GM21619 (cell line): ENCODE measurements at regions not wholly inside any gene's neighbourhood (a gene's known extent, or its start where the extent isn't known, plus 50 kb on each side); places are given as distances from the start of the nearest gene placed in this dataset.
"Not testable (repeated sequence)": the region's sequence is repeated elsewhere in the genome, so short reads cannot be mapped to it uniquely, and the experiment has no call there.

Source experiments
- ATAC-seq: cut with Tn5 transposase; IDR thresholded peaks from one replicate; pipeline ENCODE4 v1.9.1; 2021; ENCODE audit not compliant: unreplicated experiment

DNA sequence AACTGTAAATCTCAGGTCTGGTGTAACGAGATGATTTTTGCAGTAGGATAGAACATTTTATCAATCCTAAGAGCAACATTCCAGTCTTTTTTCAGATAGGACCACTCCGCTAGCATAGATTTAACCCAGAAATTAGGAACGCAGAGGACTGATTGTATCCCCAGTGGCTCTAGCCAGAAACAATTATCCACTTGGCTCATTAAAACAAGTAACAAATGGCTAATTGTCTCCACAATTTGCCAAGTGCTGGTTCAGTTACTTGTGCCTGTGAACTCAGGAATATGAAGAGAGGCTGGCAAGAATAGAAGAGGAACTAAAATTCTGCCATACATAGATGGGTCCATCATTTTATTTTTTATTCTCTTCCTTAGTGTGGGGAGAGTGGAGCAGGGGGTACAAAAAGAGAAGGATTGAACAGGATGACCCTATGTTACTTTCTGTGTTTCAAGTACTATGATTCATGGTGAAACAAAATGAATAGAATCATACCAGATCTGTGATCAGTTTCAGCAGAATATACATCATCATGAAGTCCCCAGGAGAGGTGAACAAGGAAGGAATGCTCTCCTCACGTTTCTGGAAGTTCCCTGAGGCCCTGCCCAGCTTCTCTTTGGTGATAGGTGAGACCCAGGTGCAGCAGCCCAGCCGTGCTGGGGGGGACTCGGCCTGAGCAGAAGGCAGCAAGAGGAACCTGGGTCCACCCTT lies 121.6 kb downstream of the ARL4C start:
- no peak for ATAC-seq

DNA sequence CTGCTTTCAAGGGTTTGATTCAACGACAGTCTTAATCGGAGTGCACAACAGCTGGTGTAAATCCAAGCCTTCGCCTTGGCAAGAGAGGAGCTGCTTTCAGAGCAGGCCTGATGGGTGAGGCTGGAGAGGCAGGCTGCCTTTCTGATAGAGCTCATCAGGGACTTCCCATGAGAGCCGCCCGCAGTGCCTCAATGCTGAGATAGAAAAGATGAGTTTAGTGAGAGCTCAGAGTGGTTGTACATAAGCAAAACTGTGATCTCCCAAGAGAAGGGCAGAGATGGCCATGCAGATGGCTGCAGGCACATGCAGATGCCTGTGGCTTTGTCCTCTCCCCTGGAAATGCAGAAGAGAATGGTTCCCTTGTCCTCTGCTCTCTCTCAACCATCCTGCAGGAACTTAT lies 122.1 kb downstream of the ARL4C start:
- ATAC-seq = no peak

DNA sequence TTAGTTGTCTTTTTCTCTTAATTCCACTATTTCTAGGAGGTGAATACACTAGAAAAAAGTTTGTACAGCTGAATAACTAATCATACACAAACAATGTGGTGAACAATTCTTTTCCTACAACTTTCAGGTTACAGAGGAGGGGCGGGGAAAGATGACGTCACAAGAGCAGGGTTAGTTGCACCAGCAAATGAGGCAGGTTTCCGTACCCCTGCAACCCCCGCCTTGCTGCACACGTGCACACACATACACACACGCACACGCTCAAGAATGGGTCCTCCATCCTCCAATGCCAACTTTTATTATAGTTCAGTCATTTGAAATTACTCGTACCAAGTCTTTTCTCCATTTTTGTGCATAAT lies 122.8 kb downstream of the ARL4C start:
- ATAC-seq = no peak

DNA sequence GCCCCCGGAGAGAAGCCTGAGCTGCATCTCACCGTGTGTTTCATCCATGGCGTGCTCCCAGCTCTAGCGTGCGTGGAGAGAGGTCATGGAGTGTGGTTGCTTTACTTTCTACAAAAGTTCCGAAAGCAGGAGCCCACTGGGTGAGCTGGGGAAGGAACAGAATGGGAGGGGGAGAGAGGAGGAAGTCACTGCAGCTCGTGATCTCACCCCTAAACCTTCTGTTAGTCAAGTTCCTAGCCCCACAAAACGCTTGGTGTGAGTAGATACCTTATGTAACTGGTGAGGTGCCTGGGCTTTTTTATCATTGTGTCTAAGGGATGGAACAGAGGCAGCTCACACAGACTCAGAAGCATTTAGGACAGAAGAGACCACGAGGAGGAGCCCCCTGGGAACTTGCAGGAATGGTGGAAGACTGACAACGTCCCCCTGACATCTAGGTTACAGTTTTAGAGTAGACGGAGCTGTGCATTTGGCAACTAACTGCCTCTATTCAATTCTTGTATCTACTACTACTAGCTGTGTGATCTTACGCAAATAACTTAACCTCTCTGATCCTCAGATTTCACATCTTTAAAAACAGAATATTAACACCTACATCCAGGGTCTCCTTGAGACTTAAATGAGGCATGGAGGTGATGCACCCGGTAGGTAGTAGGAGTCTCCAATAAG lies 123.3 kb downstream of the ARL4C start:
- no peak for ATAC-seq

DNA sequence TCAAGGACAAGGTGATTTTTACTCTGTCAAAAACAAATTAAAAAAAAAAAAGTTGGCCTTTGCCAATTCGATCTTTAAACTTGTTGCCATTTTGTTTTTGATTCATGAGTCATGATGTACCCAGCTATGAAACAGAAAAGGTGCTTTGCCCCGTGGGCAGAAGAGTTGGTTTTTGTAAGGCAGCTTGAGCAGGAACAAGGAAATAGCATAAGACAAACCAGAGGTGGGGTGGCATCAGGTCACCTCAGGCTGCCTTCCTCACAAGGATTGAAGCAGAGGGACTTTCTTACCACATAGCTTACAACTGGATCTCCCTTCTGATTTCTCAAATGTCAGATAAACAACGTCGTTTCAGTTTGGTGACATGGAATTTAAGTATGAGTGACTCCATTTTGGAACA lies 123.8 kb downstream of the ARL4C start:
- ATAC-seq = no peak

DNA sequence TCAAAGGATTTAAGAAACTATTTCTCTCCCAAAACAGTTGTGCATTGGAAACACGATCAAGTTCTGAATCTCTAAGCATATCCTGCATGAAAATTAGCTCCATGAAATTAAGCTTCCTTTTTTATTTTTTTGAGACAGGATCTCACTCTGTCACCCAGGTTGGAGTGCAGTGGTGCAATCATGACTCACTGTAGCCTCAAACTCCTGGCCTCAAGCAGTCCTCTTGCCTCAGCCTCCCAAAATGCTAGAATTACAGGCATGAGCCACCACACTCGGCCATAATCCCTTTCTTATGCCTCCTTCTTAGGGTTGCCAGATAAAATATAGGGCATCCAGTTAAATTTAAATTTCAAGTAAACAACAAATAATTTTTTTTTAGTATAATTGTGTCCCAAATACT lies 124.4 kb downstream of the ARL4C start:
- ATAC-seq = no peak

DNA sequence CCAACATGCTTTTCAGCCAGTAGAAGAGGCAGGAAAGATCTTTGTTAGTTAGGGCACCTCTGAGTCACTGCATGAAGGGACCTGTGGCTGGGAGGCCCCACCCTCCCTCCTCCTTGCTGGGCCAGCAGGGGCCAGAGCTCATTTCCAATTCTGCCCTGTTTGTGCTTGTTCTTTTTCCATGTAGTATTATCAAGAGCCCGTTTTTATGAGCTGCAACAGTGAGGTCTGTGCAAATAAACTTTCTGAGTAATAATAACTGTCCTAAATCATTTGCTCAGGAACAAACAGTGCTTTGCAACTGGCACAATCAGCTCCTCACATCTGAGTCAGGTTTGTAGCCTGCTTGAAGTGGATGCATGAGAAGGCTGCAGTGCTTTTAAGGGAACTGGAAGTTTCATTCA lies 128.0 kb downstream of the ARL4C start:
- ATAC-seq = no peak

DNA sequence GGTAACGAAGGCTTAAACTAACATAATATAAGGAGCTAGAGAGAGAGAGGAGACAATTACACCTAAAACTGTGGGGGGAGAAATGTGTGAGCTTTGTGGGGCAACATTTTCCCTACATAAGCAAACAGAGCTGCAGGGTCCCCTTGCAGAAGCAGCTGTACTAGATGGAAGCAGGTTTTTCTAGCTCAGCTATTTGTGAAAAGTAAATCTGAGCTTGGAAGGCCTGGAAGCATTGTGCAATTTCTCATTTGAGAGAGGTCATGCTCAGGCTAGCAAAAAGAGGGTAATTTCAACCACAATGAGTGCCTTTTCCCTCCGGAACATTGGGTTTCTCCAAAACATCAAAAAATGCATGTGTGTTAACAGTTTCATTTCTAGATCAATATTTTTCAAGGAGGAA lies 130.0 kb downstream of the ARL4C start:
- no peak for ATAC-seq

DNA sequence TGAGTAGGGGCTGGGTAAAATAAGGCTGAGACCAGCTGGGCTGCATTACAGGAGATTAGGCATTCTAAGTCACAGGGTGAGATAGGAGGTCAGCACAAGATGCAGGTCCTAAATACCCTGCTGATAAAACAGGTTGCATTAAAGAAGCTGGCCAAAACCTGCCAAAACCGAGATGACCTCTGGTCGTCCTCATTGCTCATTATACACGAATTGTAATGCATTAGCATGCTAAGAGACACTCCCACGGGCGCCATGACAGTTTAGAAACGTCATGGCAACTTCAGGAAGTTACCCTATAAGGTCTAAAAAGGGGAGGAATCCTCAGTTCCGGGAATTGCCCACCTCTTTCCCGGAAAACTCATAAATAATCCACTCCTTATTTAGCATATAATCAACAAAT lies 132.2 kb downstream of the ARL4C start:
- no peak for ATAC-seq

DNA sequence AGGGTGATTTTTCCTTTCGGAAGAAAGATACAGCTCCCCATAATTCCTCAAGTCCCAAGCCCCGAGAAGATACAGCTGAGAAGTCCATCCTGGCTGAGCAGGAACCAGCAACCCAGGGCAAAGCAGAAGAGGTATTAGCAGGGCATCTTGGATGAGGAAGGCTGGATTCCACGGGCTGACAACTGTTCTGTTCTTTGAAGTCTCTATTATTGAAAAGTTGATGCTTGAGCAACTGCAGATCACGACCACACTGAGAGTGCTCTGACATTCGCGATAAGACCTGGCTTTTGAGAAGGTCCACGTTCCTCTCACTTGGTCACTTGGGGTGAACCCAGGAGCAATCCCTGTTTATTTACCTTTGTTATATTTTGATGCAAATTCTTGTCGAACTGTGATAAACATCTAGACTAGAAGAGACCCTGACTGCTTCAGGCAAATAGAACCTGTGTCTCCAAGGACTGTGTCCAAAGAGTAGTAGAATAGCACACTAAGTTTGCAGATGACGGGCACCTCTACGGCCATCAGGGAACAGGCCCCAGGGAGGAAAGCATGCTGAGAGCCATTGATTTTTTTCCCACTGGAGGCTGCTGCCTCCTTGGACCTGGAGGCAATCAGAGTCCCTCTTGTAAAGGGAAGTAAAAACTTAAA lies 133.1 kb downstream of the ARL4C start:
- no peak for ATAC-seq

DNA sequence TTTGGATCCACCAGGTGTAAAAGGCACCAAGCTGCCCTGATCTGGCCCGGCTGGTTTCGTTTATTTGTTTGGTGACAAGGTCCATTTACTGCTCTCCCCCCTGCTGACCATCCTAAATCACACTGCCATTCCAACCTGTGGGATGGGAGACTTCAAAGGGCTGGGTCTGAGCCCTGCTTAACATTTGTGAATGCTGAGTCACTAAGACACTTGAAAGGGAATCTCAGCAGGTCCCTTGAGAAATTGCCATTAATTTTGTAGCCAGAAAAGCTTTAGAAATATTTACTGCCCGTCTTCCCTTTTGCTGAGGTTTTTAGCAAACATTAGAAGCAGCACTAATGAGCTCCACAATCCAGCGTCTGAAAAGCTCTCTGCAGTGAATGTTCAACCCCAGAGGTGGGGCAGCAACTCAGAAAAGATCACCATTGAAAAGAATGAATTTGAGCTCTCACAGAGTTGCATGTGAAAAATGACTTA lies 133.8 kb downstream of the ARL4C start:
- ATAC-seq = no peak

DNA sequence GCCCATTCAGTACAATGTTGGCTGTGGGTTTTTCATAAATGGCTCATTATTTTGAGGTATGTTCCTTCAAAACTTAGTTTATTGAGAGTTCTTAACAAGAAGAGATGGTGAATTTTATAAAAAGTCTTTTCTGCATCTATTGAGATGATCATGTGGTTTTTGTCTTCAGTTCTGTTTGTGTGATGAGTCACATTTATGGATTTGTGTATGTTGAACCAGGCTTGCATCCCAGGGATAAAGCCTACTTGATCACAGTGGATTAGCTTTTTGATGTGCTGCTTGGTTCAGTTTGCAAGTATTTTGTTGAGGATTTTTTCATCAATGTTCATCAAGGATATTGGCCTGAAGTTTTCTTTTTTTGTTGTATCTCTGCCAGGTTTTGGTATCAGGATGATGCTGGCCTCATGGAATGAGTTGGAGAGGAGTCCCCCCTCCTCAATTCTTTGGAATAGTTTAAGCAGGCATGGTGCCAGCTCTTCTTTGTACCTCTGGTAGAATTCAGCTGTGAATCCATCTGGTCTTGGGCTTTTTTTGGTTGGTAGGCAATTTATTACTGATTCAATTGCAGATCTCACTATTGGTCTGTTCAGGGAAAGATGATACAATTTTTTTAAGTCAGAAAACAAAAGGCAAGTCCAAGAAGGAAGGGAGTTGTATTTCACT lies 136.4 kb downstream of the ARL4C start:
- ATAC-seq = not testable (repeated sequence)

DNA sequence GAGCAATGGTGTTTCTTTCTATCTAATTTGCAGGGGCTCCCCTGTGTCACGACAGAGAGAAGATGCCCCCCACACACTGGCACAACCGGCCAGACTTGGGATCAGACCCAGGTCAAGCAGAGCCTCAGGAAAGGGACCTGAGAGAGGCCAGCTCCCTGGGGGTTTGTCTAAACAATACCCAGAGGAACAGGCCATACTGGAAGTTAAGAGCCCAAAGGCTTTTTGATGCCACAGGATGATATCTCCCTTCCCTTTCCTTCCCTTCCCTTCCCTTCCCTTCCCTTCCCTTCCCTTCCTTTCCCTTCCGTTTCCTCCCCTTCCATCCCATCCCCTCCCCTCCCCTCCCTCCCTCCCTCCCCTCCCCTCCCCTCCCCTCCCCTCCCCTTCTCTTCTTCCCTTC lies 139.2 kb downstream of the ARL4C start:
- ATAC-seq = no peak

DNA sequence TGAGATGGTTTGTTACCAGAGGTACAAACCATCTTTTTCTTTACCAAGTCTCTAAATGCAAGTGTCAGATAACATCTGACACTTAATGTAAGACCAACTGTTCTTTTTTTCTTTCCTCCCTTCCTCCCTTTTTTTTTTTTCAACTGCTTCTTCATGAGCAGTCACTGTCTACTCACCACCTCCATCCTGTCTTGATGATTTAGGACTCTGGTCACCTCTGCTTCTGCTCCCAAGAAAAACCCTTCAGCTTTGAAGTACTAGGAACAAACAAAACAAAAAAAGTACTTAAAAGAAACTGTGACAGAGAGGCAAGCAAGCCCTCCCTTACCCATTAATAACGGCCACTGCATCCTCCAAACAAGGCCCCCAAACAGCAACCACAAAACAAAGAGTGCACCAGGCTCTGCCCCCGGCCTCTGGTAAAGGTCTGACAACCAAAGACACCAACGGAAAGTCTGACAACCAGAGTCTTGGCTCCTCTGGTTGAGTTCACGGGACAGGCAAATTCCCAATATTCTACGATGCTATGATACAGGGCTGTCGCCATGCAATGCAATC lies 141.0 kb downstream of the ARL4C start:
- ATAC-seq = no peak

DNA sequence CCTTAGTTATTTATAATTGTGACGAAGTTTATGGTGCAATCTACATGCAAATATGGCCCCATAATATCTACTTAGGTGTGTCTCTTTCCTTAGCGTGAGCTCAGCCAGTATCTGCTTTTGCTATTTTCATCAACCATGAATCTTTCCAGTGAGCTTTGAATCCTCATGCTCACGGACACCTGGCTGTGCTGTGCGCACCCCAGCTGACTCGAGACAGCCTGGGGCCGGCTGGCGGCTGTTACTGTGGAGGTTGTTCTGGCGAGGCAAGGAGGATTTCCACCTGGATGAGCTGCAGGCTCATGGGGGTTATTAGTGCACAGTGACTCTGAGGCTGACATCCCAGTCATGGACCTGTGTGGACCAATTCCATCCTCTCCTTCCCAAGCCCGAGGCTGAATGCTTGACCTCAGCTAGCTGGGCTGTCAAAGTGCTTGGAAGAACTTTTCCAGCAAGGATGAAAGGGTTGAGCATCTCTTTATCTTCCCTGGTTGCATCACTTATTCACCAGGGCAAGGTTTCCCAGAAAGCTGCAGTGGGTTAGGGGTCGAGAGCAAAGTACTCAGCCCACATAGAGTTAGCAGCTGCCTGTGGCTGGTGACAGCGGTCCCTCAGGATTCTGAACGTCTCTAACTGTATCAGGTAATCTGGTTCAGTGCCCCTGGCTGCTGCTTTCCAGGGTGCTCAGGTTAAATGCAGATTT lies 141.7 kb downstream of the ARL4C start:
- ATAC-seq = no peak

DNA sequence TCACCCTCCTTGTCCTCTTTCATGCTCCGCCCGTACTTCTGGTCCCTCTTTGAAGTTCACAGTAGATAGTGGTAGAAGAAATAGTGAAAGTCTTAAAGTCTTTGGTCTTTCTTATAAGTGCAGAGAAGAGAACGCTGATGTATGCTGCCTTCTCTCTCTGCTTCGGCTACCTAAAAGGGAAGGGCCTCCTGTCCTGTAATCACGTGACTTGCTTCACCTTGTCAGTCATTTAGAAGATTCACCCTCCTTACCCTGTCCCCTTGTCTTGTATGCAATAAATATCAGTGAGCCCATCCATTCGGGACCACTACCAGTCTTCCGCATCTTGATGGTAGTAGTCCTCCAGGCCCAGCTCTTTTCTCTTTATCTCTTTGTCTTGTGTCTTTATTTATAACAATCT lies 144.6 kb downstream of the ARL4C start:
- no peak for ATAC-seq

DNA sequence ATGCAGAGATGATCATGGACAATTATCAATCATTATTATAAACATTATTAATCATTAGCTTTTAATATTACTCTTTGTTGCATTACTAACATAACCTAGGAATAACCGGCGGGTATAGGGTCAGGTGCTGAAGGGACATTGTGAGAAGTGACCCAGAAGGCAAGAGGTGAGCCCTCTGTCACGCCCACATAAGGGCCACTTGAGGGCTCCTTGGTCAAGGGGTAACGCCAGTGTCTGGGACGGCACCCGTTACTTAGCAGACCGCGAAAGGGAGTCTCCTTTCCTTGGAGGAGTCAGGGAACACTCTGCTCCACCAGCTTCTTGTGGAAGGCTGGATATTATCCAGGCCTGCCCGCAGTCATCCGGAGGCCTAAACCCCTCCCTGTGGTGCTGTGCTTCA lies 145.0 kb downstream of the ARL4C start:
- ATAC-seq = not testable (repeated sequence)

DNA sequence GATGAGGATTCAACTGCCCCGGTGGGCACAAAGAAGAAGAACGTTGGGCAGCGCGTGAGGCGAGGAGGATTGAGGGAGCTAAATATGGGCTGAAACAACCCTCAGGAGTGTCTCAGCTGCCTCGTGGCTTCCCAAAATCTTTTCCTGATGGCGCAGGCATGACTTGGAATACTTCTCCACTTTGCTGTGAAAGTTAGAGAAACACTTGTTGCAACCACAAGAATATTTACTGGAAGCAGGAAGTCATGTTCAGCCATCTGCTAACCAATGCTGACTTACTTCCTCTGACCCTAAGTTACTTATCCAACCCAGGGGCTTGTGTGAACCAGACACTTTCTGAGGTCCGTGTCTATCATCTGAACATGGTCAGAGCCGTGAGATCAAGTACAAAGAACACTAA lies 148.8 kb downstream of the ARL4C start:
- ATAC-seq = no peak

DNA sequence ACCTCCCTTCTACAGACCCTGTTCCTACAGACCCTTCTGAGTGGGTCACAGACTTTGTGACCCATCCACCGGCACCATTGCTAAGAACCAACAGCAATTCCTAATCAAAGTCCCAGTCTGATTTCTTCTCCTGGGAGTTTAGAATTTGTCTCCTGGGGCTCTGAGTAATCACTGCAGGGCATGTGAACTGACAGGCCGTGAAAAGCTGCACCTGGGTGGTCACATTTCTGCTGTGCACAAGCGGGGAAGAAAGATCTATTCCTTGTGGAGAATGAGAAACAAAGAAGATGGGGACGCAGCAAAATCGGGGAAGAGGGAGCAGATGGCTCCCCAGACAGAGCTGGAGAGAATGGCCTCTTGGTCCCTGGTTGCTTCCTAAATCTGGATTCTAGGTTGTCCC lies 151.0 kb downstream of the ARL4C start:
- no peak for ATAC-seq

DNA sequence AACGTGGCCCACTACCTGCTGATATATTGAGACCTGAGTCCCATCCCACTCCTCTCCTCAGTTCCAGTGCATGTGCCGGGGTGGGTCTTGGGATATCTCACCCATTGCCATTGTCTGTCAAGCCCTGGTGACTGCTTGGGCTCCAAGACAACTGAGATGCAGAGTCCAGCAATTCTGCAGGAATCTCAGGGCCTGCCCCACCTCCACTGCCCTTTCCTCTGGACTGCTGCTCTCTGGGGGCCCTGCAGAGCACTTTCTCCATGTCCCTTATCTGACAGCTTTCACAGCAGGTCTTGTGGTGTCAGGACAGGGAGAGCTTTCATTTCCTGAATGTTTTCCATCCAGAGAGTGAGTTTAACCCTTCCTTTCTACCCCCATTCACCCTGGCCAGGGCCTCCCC lies 152.9 kb downstream of the ARL4C start:
- ATAC-seq = no peak

DNA sequence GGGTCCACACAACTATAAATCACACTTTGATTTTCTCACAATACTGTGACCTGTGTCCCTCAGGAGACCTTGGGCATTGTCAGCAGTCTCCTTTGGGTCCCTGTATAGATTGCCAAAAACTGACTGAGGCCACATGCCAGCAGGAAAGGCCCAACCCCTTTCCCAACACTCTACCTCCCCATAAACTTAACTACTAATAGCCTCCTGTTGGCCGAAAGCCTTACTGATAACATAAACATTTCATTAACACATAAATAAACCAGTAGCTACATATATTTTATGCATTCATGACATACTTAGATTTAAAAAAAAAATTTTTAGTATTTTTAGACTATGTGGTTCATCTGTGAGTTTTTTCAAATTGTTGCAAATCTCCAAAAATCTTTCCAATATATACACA lies 153.5 kb downstream of the ARL4C start:
- no peak for ATAC-seq
